ENCODE measurements at regions not wholly inside any gene's neighbourhood (a gene's known extent, or its start where the extent isn't known, plus 50 kb on each side); places are given as distances from the start of the nearest gene placed in this dataset.

DNA sequence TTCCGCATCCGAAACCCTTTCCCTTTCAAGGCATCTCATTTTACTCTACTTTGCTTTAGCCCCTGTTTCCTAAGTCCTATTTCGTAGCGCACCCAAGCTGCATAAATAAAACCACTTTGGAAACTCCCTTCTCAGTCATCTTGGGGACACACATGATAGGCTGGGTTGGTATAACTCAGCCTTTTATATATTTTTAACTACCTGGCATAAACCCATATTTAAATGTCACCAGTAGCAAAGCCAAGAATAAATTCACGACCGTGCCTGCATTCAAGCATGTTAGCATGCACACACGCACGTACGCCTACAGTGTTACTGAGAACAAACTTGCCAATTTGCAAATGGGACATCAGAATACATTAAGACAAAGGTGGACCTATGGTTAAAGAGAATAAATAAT is 564.7 kb upstream of the PIK3C3 start:
- ChIA-PET POLR2A (no interaction called here), CTCF (interaction anchor here (1.0 kb wide), 1 partner anchor 13 kb away, joined by 3 read pairs; no protein-coding TSS in a partner anchor)
- TF ChIP-seq LEF1 (IDR thresholded peaks at IDR 0.05; ENCODE audit: borderline replicate concordance) (no peak), SP1 (IDR thresholded peaks at IDR 0.05) (no peak)

DNA sequence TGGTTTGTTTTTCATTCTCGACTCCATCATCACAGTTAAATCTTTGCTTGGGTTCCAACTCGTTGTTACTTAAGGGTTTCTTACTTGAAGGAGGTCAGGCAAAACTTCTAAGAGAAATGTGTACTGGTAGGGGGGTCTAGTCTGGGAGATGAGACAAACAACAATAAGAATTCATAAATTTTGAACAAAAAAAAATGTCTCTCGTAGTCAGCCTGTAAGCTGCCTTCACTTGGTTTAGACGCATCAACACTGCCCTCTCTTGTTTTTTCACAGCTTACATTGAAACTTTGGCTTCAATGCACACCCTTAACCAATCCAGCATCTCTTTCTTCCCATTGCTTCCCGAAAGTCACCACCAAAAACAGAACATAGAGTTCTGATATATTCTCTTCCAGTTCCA is 576.4 kb upstream of the PIK3C3 start:
- CTCF ChIA-PET: no interaction called here
- DNase-seq (ENCODE audit: extremely low spot score): peak; percentile 5

More for the DNA sequence above, 564.7 kb upstream of the PIK3C3 start:
- no peak for DNase-seq (ENCODE audit: extremely low spot score)

DNA sequence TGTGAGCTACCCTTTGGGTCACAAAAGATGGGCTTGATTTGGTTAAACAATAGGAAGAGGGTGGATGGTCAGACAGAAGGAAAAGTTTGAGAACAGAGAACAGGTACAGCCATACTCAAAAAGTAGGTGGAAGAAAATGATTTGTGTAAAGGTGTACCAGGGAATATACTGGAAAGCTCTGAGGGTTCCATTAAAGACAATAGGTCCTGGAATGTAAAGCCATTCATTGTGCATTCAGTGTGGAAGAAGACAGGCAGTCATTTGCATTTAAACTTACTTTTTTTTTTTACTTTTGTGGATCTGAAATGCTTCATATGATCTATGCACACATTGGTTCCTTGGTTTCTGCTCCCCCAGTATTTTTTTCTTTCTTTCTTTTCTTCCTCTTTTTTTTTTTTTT is 581.4 kb upstream of the PIK3C3 start:
- ChIA-PET POLR2A (no interaction called here), CTCF (no interaction called here)
- no peak for TF ChIP-seq L3MBTL2 (conservative IDR thresholded peaks at IDR 0.05)
- no peak for TF ChIP-seq NFRKB (IDR thresholded peaks at IDR 0.05)
- TF ChIP-seq HDGF (IDR thresholded peaks at IDR 0.05; ENCODE audit: borderline replicate concordance): no peak
- no peak for TF ChIP-seq SUZ12 (IDR thresholded peaks at IDR 0.05)
- TF ChIP-seq ARNT (IDR thresholded peaks at IDR 0.05): no peak
- TF ChIP-seq TARDBP (IDR thresholded peaks at IDR 0.05): no peak
- DNase-seq (ENCODE audit: extremely low spot score): no peak

More for the DNA sequence above, 576.4 kb upstream of the PIK3C3 start:
- no peak for TF ChIP-seq L3MBTL2 (conservative IDR thresholded peaks at IDR 0.05)
- POLR2A ChIA-PET: no interaction called here

DNA sequence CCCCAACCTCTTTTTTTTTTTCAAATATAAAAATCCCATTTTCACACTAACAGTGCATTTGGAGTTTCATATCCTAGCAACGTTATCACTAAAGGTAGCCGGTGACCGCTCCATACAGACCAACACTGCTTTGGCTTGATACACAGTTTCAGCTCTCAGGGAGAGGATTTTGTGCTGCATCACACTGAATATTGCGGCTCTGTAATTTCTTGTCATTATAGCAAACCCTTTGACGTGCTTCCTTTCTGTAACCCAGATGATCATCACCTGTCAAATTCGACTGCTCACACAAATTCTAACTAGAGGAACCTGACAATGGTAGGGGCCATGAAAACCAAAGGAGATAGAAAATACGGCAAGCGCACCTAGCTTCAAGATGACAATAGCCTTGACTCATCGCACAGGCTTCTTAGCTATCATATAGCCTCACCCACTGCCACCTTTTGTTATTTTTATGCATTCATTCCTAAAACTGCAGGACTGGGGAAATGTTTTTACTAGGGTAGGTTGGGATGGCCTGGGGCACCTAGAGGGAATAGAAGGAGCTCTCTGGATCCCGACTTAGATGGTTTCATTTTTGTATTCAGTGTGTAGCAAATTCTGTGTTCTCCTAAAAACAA is 582.9 kb upstream of the PIK3C3 start:
- CTCF ChIA-PET: no interaction called here
- no peak for DNase-seq (ENCODE audit: extremely low spot score)
- TF ChIP-seq BHLHE40 (IDR thresholded peaks at IDR 0.05; ENCODE audit: borderline replicate concordance) (no peak), FOXA1 (IDR thresholded peaks at IDR 0.05) (no peak), ELF4 (IDR thresholded peaks at IDR 0.05) (no peak), LEF1 (IDR thresholded peaks at IDR 0.05; ENCODE audit: borderline replicate concordance) (no peak), ARNT (IDR thresholded peaks at IDR 0.05) (no peak), FOXM1 (IDR thresholded peaks at IDR 0.05; ENCODE audit: borderline replicate concordance) (no peak), L3MBTL2 (conservative IDR thresholded peaks at IDR 0.05) (no peak), SP1 (IDR thresholded peaks at IDR 0.05) (no peak), TARDBP (IDR thresholded peaks at IDR 0.05) (no peak), ZNF384 (IDR thresholded peaks at IDR 0.05) (no peak), CTBP1 (IDR thresholded peaks at IDR 0.05; ENCODE audit: borderline replicate concordance) (no peak), NFRKB (IDR thresholded peaks at IDR 0.05) (no peak), HDGF (IDR thresholded peaks at IDR 0.05; ENCODE audit: borderline replicate concordance) (no peak), FOXK2 (IDR thresholded peaks at IDR 0.05) (no peak), SUZ12 (IDR thresholded peaks at IDR 0.05) (no peak)
- TF ChIP-seq, protein P1, sequence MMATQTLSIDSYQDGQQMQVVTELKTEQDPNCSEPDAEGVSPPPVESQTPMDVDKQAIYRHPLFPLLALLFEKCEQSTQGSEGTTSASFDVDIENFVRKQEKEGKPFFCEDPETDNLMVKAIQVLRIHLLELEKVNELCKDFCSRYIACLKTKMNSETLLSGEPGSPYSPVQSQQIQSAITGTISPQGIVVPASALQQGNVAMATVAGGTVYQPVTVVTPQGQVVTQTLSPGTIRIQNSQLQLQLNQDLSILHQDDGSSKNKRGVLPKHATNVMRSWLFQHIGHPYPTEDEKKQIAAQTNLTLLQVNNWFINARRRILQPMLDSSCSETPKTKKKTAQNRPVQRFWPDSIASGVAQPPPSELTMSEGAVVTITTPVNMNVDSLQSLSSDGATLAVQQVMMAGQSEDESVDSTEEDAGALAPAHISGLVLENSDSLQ (IDR thresholded peaks at IDR 0.05): no peak
- POLR2A ChIA-PET: no interaction called here

DNA sequence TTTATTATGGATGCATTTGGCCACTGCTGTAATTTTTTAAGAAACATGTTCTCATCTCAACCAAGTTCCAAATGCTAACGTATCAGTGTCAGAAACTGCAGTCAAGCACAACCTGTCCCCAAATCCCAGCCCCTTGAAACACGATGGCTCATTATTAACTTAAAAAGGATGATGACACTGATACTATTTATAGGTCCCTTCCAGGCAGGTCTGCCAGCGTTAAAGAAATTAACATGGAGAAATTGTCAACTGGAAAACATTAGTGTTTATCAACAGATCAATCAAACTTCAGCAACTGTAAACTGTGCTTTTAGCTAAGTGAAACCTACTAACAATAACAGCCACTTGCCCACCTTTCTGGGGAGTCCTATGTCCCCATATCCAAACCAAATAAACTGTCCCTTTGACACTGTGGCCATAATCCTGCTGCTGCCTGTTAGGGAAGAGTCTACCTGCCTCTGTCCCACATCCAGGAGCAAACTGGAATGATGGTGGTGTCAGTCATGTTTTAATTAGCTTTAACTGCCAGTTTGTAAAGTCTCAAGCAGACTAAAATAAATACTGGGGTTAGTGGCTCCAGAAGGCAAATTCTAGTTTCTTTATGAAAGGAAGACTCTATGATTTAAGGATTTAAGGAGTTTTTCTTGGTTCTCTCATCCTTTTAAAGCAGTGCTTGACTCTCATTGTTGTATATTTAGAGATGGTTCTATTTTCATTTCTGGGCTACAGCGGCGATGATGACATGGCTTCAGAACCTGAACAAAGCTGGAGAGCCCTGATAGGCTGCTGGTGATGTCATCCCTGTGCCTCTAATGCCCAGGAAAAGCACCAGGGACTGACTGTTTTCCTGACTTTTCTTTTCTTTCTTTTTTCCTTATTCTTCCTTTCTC is 583.6 kb upstream of the PIK3C3 start:
- CTCF ChIA-PET: no interaction called here
- no peak for TF ChIP-seq SUZ12 (IDR thresholded peaks at IDR 0.05)
- TF ChIP-seq HDGF (IDR thresholded peaks at IDR 0.05; ENCODE audit: borderline replicate concordance): no peak
- TF ChIP-seq BHLHE40 (IDR thresholded peaks at IDR 0.05; ENCODE audit: borderline replicate concordance): no peak
- TF ChIP-seq, protein P1 (IDR thresholded peaks at IDR 0.05): no peak
- no peak for TF ChIP-seq FOXM1 (IDR thresholded peaks at IDR 0.05; ENCODE audit: borderline replicate concordance)
- no peak for TF ChIP-seq NFRKB (IDR thresholded peaks at IDR 0.05)
- no peak for TF ChIP-seq ARNT (IDR thresholded peaks at IDR 0.05)
- no peak for TF ChIP-seq LEF1 (IDR thresholded peaks at IDR 0.05; ENCODE audit: borderline replicate concordance)
- TF ChIP-seq FOXK2 (IDR thresholded peaks at IDR 0.05): no peak
- no peak for TF ChIP-seq ZNF384 (IDR thresholded peaks at IDR 0.05)
- no peak for TF ChIP-seq TARDBP (IDR thresholded peaks at IDR 0.05)
- TF ChIP-seq SP1 (IDR thresholded peaks at IDR 0.05): no peak
- TF ChIP-seq ELF4 (IDR thresholded peaks at IDR 0.05): no peak
- TF ChIP-seq L3MBTL2 (conservative IDR thresholded peaks at IDR 0.05): no peak
- TF ChIP-seq FOXA1 (IDR thresholded peaks at IDR 0.05): no peak
- TF ChIP-seq CTBP1 (IDR thresholded peaks at IDR 0.05; ENCODE audit: borderline replicate concordance): no peak
- POLR2A ChIA-PET: no interaction called here
- DNase-seq (ENCODE audit: extremely low spot score): no peak

DNA sequence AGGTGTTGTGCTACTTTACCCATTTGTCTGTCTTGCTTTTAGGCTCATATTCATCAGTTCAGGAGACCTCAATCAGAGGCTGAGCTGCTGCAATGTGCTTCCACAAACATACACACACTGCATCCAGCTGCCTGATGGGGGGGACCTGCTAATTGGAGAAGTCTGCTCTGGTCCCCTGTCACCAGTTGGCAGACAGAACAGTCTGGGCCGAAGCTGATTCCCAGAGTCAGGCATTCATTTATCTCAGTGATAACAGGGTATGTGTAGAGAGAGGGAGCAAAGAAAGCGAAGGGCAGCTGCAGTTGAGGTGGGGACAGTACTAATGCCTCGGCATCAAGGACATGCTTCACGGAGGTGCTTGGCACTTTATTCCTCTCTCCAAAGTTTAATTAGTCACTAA is 584.3 kb upstream of the PIK3C3 start:
- TF ChIP-seq FOXK2 (IDR thresholded peaks at IDR 0.05) (no peak), NFRKB (IDR thresholded peaks at IDR 0.05) (no peak), HDGF (IDR thresholded peaks at IDR 0.05; ENCODE audit: borderline replicate concordance) (no peak), LEF1 (IDR thresholded peaks at IDR 0.05; ENCODE audit: borderline replicate concordance) (no peak), L3MBTL2 (conservative IDR thresholded peaks at IDR 0.05) (no peak), CTBP1 (IDR thresholded peaks at IDR 0.05; ENCODE audit: borderline replicate concordance) (no peak), SP1 (IDR thresholded peaks at IDR 0.05) (no peak), ARNT (IDR thresholded peaks at IDR 0.05) (no peak), ZNF384 (IDR thresholded peaks at IDR 0.05) (no peak)
- TF ChIP-seq, protein P1 (IDR thresholded peaks at IDR 0.05): no peak
- no peak for DNase-seq (ENCODE audit: extremely low spot score)
- CTCF ChIA-PET: no interaction called here
- POLR2A ChIA-PET: no interaction called here

Data from HEK293T (cell line).